ENCODE measurements at regions not wholly inside any gene's neighbourhood (a gene's known extent, or its start where the extent isn't known, plus 50 kb on each side); places are given as distances from the start of the nearest gene placed in this dataset.

GRCh38 chr21:32216293-32216692 lies 62.6 kb downstream of the MIS18A start:
- Histone ChIP-seq H3K4me1 (ENCODE audit: control insufficient read depth, insufficient read depth, low read length) (no peaks in the 10 kb centered on the region), H4K20me1 (ENCODE audit: control insufficient read depth, insufficient read depth) (no peaks in the 10 kb centered on the region), H3K27ac (ENCODE audit: control insufficient read depth, insufficient read depth) (no peak overlapping the region), H3K4me2 (ENCODE audit: control insufficient read depth, insufficient read depth) (no peak overlapping the region), H3K9ac (ENCODE audit: control insufficient read depth, insufficient read depth, low read length) (no peak overlapping the region), H3K79me2 (ENCODE audit: control insufficient read depth, insufficient read depth, low read length) (no peaks in the 10 kb centered on the region), H3K27me3 (replicated peaks in 1 of 2; ENCODE audit: control insufficient read depth in 2 of 2, insufficient read depth in 2 of 2, low read length in 1 of 2) (no peaks in the 10 kb centered on the region; a peak in 1 of 4 replicates), H2AFZ (ENCODE audit: control insufficient read depth, low read depth, low read length) (no peak overlapping the region), H3K4me3 (no peak overlapping the region), H3K36me3 (ENCODE audit: control insufficient read depth in 2 of 2, insufficient read depth in 2 of 2, low read length in 1 of 2) (no peaks in the 10 kb centered on the region), H3K9me3 (replicated peaks; ENCODE audit: control insufficient read depth, insufficient read depth, low read length) (no peaks in the 10 kb centered on the region)
- DNase-seq (ENCODE audit: low read depth, low spot score) (no peak), ATAC-seq (no peak), FAIRE-seq (no peak)
- intact Hi-C loops (cut with micrococcal nuclease; ENCODE audit: unreplicated experiment), result no loop called here
- ChIA-PET RAD21 (ENCODE audit: unreplicated experiment) (no interaction called here), CTCF (no interaction called here), SMC1A (ENCODE audit: uncharacterized antibody, unreplicated experiment) (no interaction called here), POLR2A (no interaction called here)
- TF ChIP-seq KLF5 (IDR thresholded peaks at IDR 0.05; ENCODE audit: partially characterized antibody), result no peak
- no peak for TF ChIP-seq ZBTB33 (IDR thresholded peaks at IDR 0.05)
- TF ChIP-seq MAX (IDR thresholded peaks at IDR 0.05; ENCODE audit: low read depth, low read length), result no peak
- TF ChIP-seq FOXM1 (IDR thresholded peaks at IDR 0.05; ENCODE audit: low read depth, low read length), result no peak
- TF ChIP-seq IKZF2 (IDR thresholded peaks at IDR 0.05), result no peak
- no peak for TF ChIP-seq ZNF592 (IDR thresholded peaks at IDR 0.05)
- TF ChIP-seq PBX3 (IDR thresholded peaks at IDR 0.05; ENCODE audit: insufficient replicate concordance, low read depth, low read length), result no peak
- TF ChIP-seq EP300 (IDR thresholded peaks at IDR 0.05; ENCODE audit: borderline replicate concordance in 1 of 2, control insufficient read depth in 1 of 2, low read depth in 2 of 2, low read length in 2 of 2), result no peak
- no peak for TF ChIP-seq FOXK2 (IDR thresholded peaks at IDR 0.05)
- in situ Hi-C loops (cut with MboI), result no loop called here
- BruUV-seq (replicated peaks), result no TSS peak
